ACC112 (cell line): ENCODE measurements at regions not wholly inside any gene's neighbourhood (a gene's known extent, or its start where the extent isn't known, plus 50 kb on each side); places are given as distances from the start of the nearest gene placed in this dataset.

Experiments used
- H2AFZ ChIP-seq: fragments of 200-600 bp; sonication (generic); one replicate; pipeline ENCODE4 v1.6.0; 2017; ENCODE audit warnings: antibody characterized with exemption, low read length; ENCODE audit not compliant: unreplicated experiment
- H3K27ac ChIP-seq: fragments of 200-600 bp; sonication (generic); 2 replicates; pipeline ENCODE4 v1.5.1; 2014; ENCODE audit warnings: low read depth, mild to moderate bottlenecking, antibody characterized with exemption, low read length, moderate library complexity
- H3K27me3 ChIP-seq: fragments of 200-600 bp; sonication (generic); 2 replicates; pipeline ENCODE4 v1.6.1; 2014; ENCODE audit warnings: mild to moderate bottlenecking, antibody characterized with exemption, low read length, moderate library complexity, mixed read lengths; ENCODE audit not compliant: insufficient read depth
- H3K36me3 ChIP-seq: fragments of 200-600 bp; sonication (generic); 2 replicates; pipeline ENCODE4 v1.6.1; 2016; ENCODE audit warnings: mild to moderate bottlenecking, antibody characterized with exemption, low read length, moderate library complexity, mixed read lengths; ENCODE audit not compliant: insufficient read depth
- H3K4me1 ChIP-seq: fragments of 200-600 bp; sonication (generic); one replicate; pipeline ENCODE4 v1.6.1; 2016; ENCODE audit warnings: low read length, mixed read lengths; ENCODE audit not compliant: insufficient read depth, unreplicated experiment, control insufficient read depth
- H3K4me3 ChIP-seq: fragments of 200-600 bp; sonication (generic); 2 replicates; pipeline ENCODE4 v1.5.1; 2014; ENCODE audit warnings: mild to moderate bottlenecking, low read depth, low read length
- H3K79me2 ChIP-seq: fragments of 200-600 bp; sonication (generic); one replicate; pipeline ENCODE4 v1.6.0; 2016; ENCODE audit warnings: low read length; ENCODE audit not compliant: control insufficient read depth, unreplicated experiment, insufficient read depth

GRCh38 chr18:40415176-40415791 is 1539.8 kb upstream of the PIK3C3 start:
- H3K79me2 ChIP-seq: no peaks in the 10 kb centered on the region
- no peak overlapping the region for H3K4me3 ChIP-seq
- no peak overlapping the region for H2AFZ ChIP-seq
- H3K27me3 ChIP-seq: no peaks in the 10 kb centered on the region
- H3K36me3 ChIP-seq: no peaks in the 10 kb centered on the region
- H3K27ac ChIP-seq: no peak overlapping the region
- H3K4me1 ChIP-seq: no peaks in the 10 kb centered on the region

DNA sequence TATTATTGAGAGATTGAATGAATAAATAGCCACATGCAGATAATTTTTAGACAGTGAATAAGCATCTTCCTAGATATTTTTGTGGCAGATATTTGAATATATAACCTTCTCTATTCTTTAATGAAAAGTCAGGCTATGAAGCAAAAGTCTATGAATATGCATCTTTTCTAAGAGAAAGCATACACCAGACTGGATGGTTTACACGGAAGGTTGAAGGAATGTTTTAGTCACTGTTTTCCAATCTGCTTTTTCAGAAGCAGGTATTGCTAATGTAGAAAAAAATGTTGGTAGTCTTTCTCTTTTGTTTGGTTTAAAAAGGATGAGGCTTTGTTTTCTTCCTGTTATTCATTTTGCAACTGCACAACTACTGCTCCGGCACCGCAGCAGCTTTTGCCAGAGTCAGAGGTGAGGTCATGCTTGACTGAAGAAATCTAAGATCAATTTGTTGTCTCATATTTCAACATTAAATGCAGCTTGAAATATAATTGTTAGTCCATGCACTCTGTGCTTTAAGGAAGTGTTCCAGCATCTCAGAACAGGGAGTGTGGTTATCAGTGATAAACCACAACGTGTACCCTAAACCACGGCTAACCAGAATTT is 1540.8 kb upstream of the PIK3C3 start:
- no peak overlapping the region for H3K27ac ChIP-seq
- no peak overlapping the region for H3K4me3 ChIP-seq
- no peaks in the 10 kb centered on the region for H3K27me3 ChIP-seq
- no peak overlapping the region for H2AFZ ChIP-seq
- no peaks in the 10 kb centered on the region for H3K4me1 ChIP-seq
- no peaks in the 10 kb centered on the region for H3K79me2 ChIP-seq
- no peaks in the 10 kb centered on the region for H3K36me3 ChIP-seq

GRCh38 chr18:40413160-40413559 is 1541.9 kb upstream of the PIK3C3 start:
- no peaks in the 10 kb centered on the region for H3K36me3 ChIP-seq
- no peaks in the 10 kb centered on the region for H3K27me3 ChIP-seq
- H3K4me3 ChIP-seq: no peak overlapping the region
- no peaks in the 10 kb centered on the region for H3K4me1 ChIP-seq
- H3K27ac ChIP-seq: no peak overlapping the region
- H3K79me2 ChIP-seq: no peaks in the 10 kb centered on the region
- H2AFZ ChIP-seq: no peak overlapping the region

DNA sequence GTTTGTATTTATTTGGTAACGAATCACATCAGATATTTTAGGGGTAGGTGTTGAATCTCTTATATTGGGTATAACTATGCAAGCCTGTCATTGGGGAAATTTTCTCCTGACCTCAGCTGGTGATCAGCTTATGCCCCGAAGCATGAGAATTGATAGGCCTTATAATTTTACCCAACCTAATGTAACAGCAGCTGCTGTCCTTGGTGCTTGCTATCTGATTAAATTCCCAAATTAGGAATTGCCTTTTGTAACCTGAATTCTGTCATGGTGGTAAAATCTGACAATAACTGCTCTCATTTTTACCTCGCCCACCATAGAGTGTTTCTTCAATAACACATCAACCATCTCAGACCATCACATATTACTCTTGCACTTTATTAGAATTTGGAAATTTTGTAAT is 1542.6 kb upstream of the PIK3C3 start:
- no peak overlapping the region for H3K4me3 ChIP-seq

DNA sequence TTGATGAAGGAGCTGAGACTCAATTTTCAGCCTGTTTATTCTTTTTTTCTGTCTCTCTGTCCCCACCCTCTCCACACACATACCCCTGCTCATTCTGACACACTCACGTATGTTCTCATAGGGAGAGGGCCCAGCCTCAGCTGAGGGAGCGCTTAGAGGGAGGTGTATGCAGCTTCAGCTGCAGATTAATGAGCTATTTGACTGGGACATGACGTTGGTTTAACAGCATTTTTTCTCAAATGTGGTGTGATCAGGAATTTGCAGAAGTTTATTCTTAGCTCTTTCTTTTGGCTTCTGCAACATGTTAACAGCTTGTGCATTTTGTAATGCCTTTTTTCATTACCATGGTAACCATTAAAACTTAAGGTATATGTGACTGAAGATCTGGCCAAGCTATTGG is 1547.1 kb upstream of the PIK3C3 start:
- H3K4me1 ChIP-seq: peaks cover 2% of the 10 kb centered on the region
- no peaks in the 10 kb centered on the region for H3K79me2 ChIP-seq
- no peak overlapping the region for H2AFZ ChIP-seq
- no peak overlapping the region for H3K27ac ChIP-seq
- H3K4me3 ChIP-seq: no peak overlapping the region
- no peaks in the 10 kb centered on the region for H3K27me3 ChIP-seq
- no peaks in the 10 kb centered on the region for H3K36me3 ChIP-seq

More for the DNA sequence above, 1542.6 kb upstream of the PIK3C3 start:
- H2AFZ ChIP-seq: no peak overlapping the region
- no peak overlapping the region for H3K27ac ChIP-seq
- H3K79me2 ChIP-seq: no peaks in the 10 kb centered on the region
- no peaks in the 10 kb centered on the region for H3K4me1 ChIP-seq
- H3K36me3 ChIP-seq: no peaks in the 10 kb centered on the region
- no peaks in the 10 kb centered on the region for H3K27me3 ChIP-seq

- H2AFZ ChIP-seq: no peak overlapping the region
- no peaks in the 10 kb centered on the region for H3K36me3 ChIP-seq
- H3K4me1 ChIP-seq: peaks cover 2% of the 10 kb centered on the region
- H3K79me2 ChIP-seq: no peaks in the 10 kb centered on the region
- no peak overlapping the region for H3K27ac ChIP-seq
- H3K4me3 ChIP-seq: no peak overlapping the region
- H3K27me3 ChIP-seq: no peaks in the 10 kb centered on the region
Observed at GRCh38 chr18:40404284-40404683, 1550.8 kb upstream of the PIK3C3 start.

DNA sequence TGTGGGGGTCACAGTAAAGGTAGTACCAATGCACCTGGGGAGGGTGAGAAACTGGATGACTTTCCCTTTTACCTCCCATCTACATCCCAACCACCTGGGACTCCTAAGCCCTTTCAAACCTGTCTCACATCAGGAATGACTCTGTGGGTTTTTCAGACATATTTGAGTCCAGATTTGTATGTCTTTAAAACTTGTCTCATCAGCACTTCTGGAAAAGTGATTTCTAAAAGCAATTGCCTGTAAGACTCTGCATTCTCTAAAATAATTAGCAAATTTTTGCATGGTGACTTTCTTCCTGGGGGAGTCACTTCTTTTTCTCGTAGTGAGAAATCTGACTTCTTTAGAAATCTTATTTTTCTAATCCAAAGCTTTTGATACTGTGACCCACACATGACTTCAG is 1553.0 kb upstream of the PIK3C3 start:
- Histone ChIP-seq H3K4me3 (no peak overlapping the region), H3K4me1 (peaks cover 2% of the 10 kb centered on the region), H3K27ac (no peak overlapping the region), H2AFZ (no peak overlapping the region), H3K27me3 (no peaks in the 10 kb centered on the region), H3K36me3 (no peaks in the 10 kb centered on the region), H3K79me2 (no peaks in the 10 kb centered on the region)

DNA sequence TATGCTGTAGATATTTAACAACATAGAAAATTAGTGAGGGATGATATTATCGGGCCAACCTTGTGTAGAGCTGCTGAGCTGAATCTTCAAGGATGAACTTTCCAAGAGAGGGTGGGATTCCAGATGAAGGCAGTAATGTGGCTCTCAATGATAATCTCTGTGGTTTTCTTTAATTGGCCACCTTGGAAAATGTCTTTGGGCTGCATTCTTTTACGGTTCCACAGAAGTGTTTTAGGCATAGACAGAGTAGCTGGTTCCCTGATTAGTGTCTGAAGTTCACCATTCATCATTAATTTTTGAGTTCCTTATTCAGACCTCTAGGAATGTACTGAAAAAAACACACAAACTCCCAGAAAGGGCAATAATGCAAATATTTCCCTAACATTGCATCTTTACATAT is 1566.9 kb upstream of the PIK3C3 start:
- H3K36me3 ChIP-seq: no peaks in the 10 kb centered on the region
- no peak overlapping the region for H3K27ac ChIP-seq
- no peak overlapping the region for H3K4me3 ChIP-seq
- H3K79me2 ChIP-seq: no peaks in the 10 kb centered on the region
- no peak overlapping the region for H2AFZ ChIP-seq
- no peaks in the 10 kb centered on the region for H3K27me3 ChIP-seq
- H3K4me1 ChIP-seq: no peaks in the 10 kb centered on the region

GRCh38 chr18:40387130-40387787 is 1567.8 kb upstream of the PIK3C3 start:
- no peaks in the 10 kb centered on the region for H3K27me3 ChIP-seq
- no peak overlapping the region for H3K4me3 ChIP-seq
- no peaks in the 10 kb centered on the region for H3K79me2 ChIP-seq
- no peak overlapping the region for H2AFZ ChIP-seq
- no peaks in the 10 kb centered on the region for H3K36me3 ChIP-seq
- H3K27ac ChIP-seq: no peak overlapping the region
- no peaks in the 10 kb centered on the region for H3K4me1 ChIP-seq

DNA sequence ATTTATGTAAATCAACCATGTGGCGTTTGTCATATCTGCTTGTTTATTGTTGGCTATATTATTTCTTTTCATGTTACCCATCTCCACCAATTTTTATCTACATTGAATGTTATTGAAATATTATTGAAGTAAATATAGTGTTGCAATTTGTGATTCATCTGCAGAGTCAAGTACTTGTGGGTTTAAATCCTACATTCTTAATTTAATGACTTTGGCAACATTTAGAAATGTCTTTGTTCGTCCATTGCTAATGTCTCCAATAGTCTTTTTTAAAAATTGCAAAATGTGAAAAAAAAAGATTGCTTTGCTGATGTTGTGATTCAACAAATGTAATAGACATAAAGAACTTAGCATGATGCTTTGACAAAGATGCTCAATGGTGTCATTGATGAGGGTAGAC is 1572.8 kb upstream of the PIK3C3 start:
- no peaks in the 10 kb centered on the region for H3K79me2 ChIP-seq
- H3K4me3 ChIP-seq: no peak overlapping the region
- no peak overlapping the region for H2AFZ ChIP-seq
- H3K27ac ChIP-seq: no peak overlapping the region
- H3K27me3 ChIP-seq: no peaks in the 10 kb centered on the region
- no peaks in the 10 kb centered on the region for H3K36me3 ChIP-seq
- H3K4me1 ChIP-seq: no peaks in the 10 kb centered on the region
